ENCODE measurements at regions not wholly inside any gene's neighbourhood (a gene's known extent, or its start where the extent isn't known, plus 50 kb on each side); places are given as distances from the start of the nearest gene placed in this dataset.
A peak's percentile ranks its signal among the peaks of the same experiment; 100 is the strongest.

DNA sequence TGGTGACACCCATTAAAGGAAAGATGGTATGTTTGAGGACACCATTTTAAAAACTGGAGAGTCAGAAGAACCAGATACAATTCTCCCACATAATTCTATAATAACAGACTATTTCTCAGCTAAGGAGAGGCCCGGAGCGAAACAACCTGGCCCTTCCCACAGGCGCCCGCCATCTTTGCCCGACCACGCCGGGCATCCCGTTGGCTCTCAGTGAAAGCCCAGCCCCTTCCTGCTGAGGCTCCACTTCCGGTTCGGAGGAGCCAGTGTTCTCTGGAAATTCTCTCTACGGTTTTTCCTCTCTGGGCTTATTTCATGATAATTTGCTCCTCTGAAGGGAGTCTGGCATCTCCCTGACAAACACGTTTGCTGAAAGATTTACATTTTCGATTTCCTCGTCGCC, 175.7 kb downstream of the AXIN2 start:
- Histone ChIP-seq H3K36me3 (no peaks in the 10 kb centered on the region), H3K4me1 (no peaks in the 10 kb centered on the region), H3K4me3 (no peak overlapping the region), H3K9me3 (no peaks in the 10 kb centered on the region), H3K27ac (no peak overlapping the region), H3K27me3 (no peaks in the 10 kb centered on the region)
- ATAC-seq (no peak), DNase-seq (no peak)
- intact Hi-C loops (cut with DNase I) = no loop called here
- WGBS (ENCODE audit: insufficient coverage, low coverage, low lambda C conversion rate, missing lambda C conversion rate) = 80% methylated on average over 15 of the region's 15 CpGs
- TF ChIP-seq, protein P1, sequence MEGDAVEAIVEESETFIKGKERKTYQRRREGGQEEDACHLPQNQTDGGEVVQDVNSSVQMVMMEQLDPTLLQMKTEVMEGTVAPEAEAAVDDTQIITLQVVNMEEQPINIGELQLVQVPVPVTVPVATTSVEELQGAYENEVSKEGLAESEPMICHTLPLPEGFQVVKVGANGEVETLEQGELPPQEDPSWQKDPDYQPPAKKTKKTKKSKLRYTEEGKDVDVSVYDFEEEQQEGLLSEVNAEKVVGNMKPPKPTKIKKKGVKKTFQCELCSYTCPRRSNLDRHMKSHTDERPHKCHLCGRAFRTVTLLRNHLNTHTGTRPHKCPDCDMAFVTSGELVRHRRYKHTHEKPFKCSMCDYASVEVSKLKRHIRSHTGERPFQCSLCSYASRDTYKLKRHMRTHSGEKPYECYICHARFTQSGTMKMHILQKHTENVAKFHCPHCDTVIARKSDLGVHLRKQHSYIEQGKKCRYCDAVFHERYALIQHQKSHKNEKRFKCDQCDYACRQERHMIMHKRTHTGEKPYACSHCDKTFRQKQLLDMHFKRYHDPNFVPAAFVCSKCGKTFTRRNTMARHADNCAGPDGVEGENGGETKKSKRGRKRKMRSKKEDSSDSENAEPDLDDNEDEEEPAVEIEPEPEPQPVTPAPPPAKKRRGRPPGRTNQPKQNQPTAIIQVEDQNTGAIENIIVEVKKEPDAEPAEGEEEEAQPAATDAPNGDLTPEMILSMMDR (IDR thresholded peaks at IDR 0.05) = no peak
- TF ChIP-seq POLR2A (IDR thresholded peaks at IDR 0.05) = no peak

DNA sequence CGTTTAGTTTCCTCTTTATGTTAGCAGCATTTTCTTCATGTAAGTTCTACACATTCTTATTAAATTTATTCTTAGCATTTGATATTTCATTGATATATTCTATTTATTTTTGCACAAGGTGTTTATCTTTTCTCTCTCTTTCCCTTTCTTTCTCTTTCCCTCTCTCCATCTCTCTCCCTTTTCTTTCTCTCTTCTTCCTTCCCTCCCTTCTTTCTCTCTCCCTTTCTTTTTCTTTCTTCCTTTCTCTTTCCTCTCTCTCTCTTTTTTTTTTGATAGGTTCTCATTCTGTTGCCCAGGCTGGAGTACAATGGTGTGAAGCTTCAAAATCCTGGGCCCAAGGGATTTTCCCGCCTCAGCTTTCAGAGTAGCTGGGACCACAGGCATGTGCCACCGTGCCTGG, 176.4 kb downstream of the AXIN2 start:
- WGBS (ENCODE audit: insufficient coverage, low coverage, low lambda C conversion rate, missing lambda C conversion rate) = 85% methylated on average over 3 of the region's 3 CpGs
- no peak overlapping the region for H3K27ac ChIP-seq

DNA sequence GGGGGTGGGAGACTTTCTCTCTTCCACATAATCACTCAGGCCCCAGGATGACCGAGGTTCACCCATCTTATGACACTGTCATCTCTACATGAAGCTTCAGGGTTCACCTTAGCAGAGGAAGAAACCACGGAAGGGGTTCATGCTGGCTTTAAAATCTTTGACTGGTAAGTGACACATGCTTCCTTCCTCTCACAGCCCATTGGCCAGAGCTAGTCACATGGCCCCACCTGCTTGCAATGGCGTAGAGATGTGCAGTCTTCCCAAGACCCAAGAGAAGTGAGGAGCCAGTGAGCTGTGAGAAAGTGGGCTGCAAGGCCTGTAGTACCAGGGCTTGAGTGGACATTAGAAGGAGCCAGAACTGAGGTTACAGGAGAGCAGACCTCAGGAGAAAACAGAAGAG, 180.3 kb downstream of the AXIN2 start:
- Histone ChIP-seq H3K27ac (no peak overlapping the region), H3K27me3 (no peaks in the 10 kb centered on the region), H3K4me3 (no peak overlapping the region), H3K36me3 (no peaks in the 10 kb centered on the region), H3K9me3 (no peaks in the 10 kb centered on the region), H3K4me1 (no peaks in the 10 kb centered on the region)
- ATAC-seq (no peak), DNase-seq (no peak)
- WGBS (ENCODE audit: insufficient coverage, low coverage, low lambda C conversion rate, missing lambda C conversion rate) = 46% methylated on average over 3 of the region's 3 CpGs
- intact Hi-C loops (cut with DNase I) = no loop called here
- TF ChIP-seq, protein P1 (IDR thresholded peaks at IDR 0.05) = no peak
- no peak for TF ChIP-seq POLR2A (IDR thresholded peaks at IDR 0.05)

More for the DNA sequence above, 176.4 kb downstream of the AXIN2 start:
- ATAC-seq (no peak), DNase-seq (no peak)
- Histone ChIP-seq H3K4me1 (no peaks in the 10 kb centered on the region), H3K9me3 (no peaks in the 10 kb centered on the region), H3K27me3 (no peaks in the 10 kb centered on the region), H3K36me3 (no peaks in the 10 kb centered on the region), H3K4me3 (no peak overlapping the region)
- intact Hi-C loops (cut with DNase I) = no loop called here
- TF ChIP-seq POLR2A (IDR thresholded peaks at IDR 0.05) = no peak
- TF ChIP-seq, protein P1 (IDR thresholded peaks at IDR 0.05) = no peak

DNA sequence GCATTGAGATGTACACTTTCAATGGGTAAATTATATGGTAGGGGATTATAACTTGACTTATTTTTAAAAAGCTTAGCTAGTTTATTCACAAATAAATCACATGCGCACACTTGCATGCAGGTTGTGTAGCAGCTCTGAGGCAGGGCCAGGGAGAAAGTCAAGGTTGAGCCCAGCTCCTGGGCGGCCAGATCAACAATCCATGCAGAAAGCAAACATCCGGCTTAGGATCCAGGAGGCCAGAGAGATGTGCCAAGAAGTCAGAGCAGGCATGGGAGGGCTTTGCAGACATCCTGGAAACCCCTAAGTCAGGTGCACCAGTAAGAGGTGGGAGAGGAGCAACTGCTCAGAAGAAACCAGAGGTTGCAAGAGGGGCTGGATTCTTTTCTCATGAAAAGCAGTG, 186.5 kb downstream of the AXIN2 start:
- DNase-seq (no peak), ATAC-seq (no peak)
- H3K9me3 ChIP-seq = no peaks in the 10 kb centered on the region
- H3K36me3 ChIP-seq = no peaks in the 10 kb centered on the region
- intact Hi-C loops (cut with DNase I) = no loop called here
- H3K4me1 ChIP-seq = no peaks in the 10 kb centered on the region
- H3K4me3 ChIP-seq = no peak overlapping the region
- 55% methylated on average over 3 of the region's 3 CpGs for WGBS (ENCODE audit: insufficient coverage, low coverage, low lambda C conversion rate, missing lambda C conversion rate)
- no peak overlapping the region for H3K27ac ChIP-seq
- H3K27me3 ChIP-seq = no peaks in the 10 kb centered on the region
- TF ChIP-seq POLR2A (IDR thresholded peaks at IDR 0.05) = no peak
- TF ChIP-seq, protein P1 (IDR thresholded peaks at IDR 0.05) = no peak

DNA sequence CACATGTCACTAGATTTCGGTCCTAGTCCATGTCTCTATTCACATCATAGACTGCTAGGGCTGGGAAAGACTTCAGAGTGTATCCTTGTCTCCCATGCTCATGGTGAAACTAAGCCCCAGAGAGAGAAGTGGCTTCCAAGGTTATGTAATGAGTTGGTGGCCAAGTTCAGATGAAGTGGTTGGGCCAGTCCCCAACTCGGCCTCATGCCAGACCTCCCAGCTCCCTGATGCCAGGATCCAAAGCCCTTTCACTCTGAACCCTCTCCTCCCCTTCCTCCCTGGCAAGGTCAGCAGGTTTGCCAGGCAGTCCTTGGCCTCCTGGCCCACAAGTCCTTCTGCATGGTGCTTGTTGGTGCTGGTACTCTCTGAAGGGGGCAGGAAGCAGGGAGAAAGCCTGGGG, 189.7 kb downstream of the AXIN2 start:
- ATAC-seq (peak in 2 of 4 donors; percentile 20 to 62), DNase-seq (peak in 2 of 3 donors; percentile 59 to 60)
- H3K27ac ChIP-seq = no peak overlapping the region

More for the DNA sequence above, 189.7 kb downstream of the AXIN2 start:
- intact Hi-C loops (cut with DNase I) = no loop called here
- H3K4me3 ChIP-seq = no peak overlapping the region
- 51% methylated on average over 2 of the region's 2 CpGs for WGBS (ENCODE audit: insufficient coverage, low coverage, low lambda C conversion rate, missing lambda C conversion rate)
- no peaks in the 10 kb centered on the region for H3K27me3 ChIP-seq
- H3K9me3 ChIP-seq = no peaks in the 10 kb centered on the region
- TF ChIP-seq POLR2A (IDR thresholded peaks at IDR 0.05) = no peak
- TF ChIP-seq, protein P1 (IDR thresholded peaks at IDR 0.05) = no peak
- no peaks in the 10 kb centered on the region for H3K36me3 ChIP-seq
- no peaks in the 10 kb centered on the region for H3K4me1 ChIP-seq

All from right lobe of liver (tissue), 6 donors.